ENCODE measurements at regions not wholly inside any gene's neighbourhood (a gene's known extent, or its start where the extent isn't known, plus 50 kb on each side); places are given as distances from the start of the nearest gene placed in this dataset.

- no peak for DNase-seq
Observed at GRCh38 chr10:24150853-24151252, 58.1 kb upstream of the KIAA1217 start.

GRCh38 chr10:24152270-24152669 is 56.7 kb upstream of the KIAA1217 start:
- DNase-seq = no peak

DNA sequence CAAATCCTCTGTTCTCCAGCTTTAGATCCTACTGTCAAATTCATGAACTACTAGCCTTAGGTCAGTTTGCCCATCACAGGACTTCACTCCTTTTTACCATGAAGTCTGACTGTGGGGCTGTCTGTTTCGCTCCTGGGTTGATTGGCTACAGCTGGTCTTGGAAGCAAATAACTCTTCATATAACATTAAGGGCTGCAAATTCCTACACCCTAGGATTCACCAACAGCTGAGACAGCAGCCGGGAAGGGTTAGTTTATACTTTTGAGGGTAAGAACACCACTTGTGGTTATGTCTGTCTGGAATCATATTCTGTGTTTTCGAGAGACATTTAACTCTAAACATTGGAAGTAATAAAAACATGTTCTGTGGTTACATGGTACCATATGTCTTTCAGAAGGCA is 55.9 kb upstream of the KIAA1217 start:
- DNase-seq = no peak

DNA sequence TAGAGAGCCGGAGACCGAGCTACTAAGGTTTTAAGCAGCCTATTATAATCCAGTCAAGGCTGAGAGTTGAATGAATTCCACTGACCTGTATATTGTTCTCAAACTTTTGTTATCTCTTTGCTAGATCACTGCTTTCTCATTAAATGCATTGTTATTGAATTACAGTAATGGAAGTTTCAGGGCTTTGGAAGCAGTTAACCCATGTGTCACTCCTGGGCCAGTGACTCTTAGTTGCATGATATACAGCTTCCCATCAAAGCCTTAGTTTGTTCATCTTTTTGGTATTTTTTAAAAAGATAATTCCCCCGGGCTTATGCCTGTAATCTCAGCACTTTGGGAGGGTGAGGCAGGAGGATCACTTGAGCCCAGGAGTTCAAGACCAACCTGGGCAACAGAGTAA is 55.4 kb upstream of the KIAA1217 start:
- no peak for DNase-seq

DNA sequence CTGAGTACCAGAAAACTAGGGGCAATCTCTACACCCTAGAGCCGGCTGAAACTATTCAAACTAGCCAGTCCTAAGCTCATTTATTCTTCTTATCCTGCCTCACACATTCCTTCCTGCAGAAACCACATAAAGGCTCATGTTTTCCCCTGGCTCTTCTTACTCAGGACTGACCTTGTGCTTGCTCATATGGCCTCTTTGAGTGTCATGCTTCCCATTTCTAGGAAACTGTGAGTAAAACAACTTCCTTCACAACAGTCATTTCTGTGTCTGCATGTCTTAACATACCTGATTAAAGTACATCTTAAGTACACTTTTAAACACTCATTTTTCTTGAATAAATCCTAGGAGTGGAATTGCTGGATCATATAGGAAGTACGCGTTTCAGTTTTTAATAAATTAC is 52.3 kb upstream of the KIAA1217 start:
- DNase-seq = no peak

DNA sequence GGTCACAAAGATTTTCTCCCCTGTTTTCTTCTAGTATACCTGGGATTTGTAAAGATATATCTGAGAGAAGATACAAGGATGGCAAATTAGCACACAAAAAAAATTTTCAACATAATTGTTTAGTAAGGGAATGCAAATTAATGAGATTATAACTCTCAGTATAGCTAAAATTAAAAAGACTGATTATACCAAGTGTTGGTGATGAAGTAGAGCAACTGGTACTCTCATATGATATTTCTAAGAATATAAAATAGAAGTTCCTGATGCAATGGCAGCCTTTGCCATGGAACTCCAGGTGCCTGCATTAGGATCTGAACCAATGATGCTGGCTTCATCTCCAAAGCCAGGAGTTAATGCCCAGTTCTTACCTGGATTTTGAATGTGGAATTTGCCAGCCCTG is 51.4 kb upstream of the KIAA1217 start:
- DNase-seq = no peak

Data from NCI-H82 (cell line).